Hepatocyte (in vitro differentiated cells): ENCODE measurements at regions not wholly inside any gene's neighbourhood (a gene's known extent, or its start where the extent isn't known, plus 50 kb on each side); places are given as distances from the start of the nearest gene placed in this dataset.
"Not testable (repeated sequence)": the region's sequence is repeated elsewhere in the genome, so short reads cannot be mapped to it uniquely, and the experiment has no call there.

Experiments
- DNase-seq: peaks from one replicate; pipeline ENCODE4 v3.0.0-alpha.2; 2016; ENCODE audit warnings: low spot score
- H2AFZ ChIP-seq: fragments of 200-600 bp; sonication (generic); 2 replicates; pipeline ENCODE4 v1.6.0; 2016; ENCODE audit warnings: antibody characterized with exemption, mild to moderate bottlenecking
- H3K27ac ChIP-seq: fragments of 200-600 bp; sonication (generic); 2 replicates; pipeline ENCODE4 v1.5.1; 2016; ENCODE audit warnings: mild to moderate bottlenecking
- H3K27me3 ChIP-seq: fragments of 200-600 bp; sonication (generic); 2 replicates; pipeline ENCODE4 v1.6.1; 2016
- H3K36me3 ChIP-seq: fragments of 200-600 bp; sonication (generic); replicated peaks from 2 replicates; pipeline ENCODE4 v1.5.1; 2016; ENCODE audit warnings: low read depth; ENCODE audit not compliant: insufficient read depth
- H3K4me1 ChIP-seq: fragments of 200-600 bp; sonication (generic); 2 replicates; pipeline ENCODE4 v1.5.1; 2016; ENCODE audit warnings: mild to moderate bottlenecking, moderate library complexity; ENCODE audit not compliant: insufficient read depth
- H3K4me2 ChIP-seq: fragments of 200-600 bp; sonication (generic); 2 replicates; pipeline ENCODE4 v1.6.0; 2016
- H3K4me3 ChIP-seq: fragments of 200-600 bp; sonication (generic); 2 replicates; pipeline ENCODE4 v1.5.1; 2016; ENCODE audit warnings: mild to moderate bottlenecking
- H3K79me2 ChIP-seq: fragments of 200-600 bp; sonication (generic); 2 replicates; pipeline ENCODE4 v1.6.0; 2017; ENCODE audit warnings: mild to moderate bottlenecking
- H3K9me2 ChIP-seq: fragments of 200-600 bp; sonication (generic); replicated peaks from 2 replicates; pipeline ENCODE4 v1.6.0; 2017; ENCODE audit warnings: mild to moderate bottlenecking; ENCODE audit not compliant: insufficient read depth
- H3K9me3 ChIP-seq: fragments of 200-600 bp; sonication (generic); 2 replicates; pipeline ENCODE4 v1.5.1; 2016; ENCODE audit warnings: low read depth, mild to moderate bottlenecking
- H4K20me1 ChIP-seq: fragments of 200-600 bp; sonication (generic); 2 replicates; pipeline ENCODE4 v1.6.0; 2016; ENCODE audit warnings: mild to moderate bottlenecking; ENCODE audit not compliant: insufficient read depth, poor library complexity, severe bottlenecking
- EZH2 ChIP-seq: fragments of 200-600 bp; sonication (generic); IDR thresholded peaks from 2 replicates; pipeline ENCODE4 v1.6.1; 2016; ENCODE audit warnings: antibody characterized with exemption, mild to moderate bottlenecking, borderline replicate concordance
- EZH2phosphoT487 ChIP-seq: fragments of 200-600 bp; sonication (generic); IDR thresholded peaks from one replicate; pipeline ENCODE4 v1.6.1; 2018; ENCODE audit warnings: antibody characterized with exemption, mild to moderate bottlenecking, low read depth, moderate library complexity; ENCODE audit not compliant: unreplicated experiment, severe bottlenecking
- WGBS: methylation state at CpG from one replicate; pipeline ENCODE4 v1.1.6; 2016; ENCODE audit warnings: low lambda C conversion rate; ENCODE audit errors: missing lambda C conversion rate; 5-methylcytosine and 5-hydroxymethylcytosine counted together
- TF ChIP-seq, protein P1 (sequence below): fragments of 200-600 bp; sonication (generic); IDR thresholded peaks from 2 replicates; pipeline ENCODE4 v1.5.1; 2016; ENCODE audit warnings: antibody characterized with exemption, mild to moderate bottlenecking; ENCODE audit not compliant: poor library complexity

DNA sequence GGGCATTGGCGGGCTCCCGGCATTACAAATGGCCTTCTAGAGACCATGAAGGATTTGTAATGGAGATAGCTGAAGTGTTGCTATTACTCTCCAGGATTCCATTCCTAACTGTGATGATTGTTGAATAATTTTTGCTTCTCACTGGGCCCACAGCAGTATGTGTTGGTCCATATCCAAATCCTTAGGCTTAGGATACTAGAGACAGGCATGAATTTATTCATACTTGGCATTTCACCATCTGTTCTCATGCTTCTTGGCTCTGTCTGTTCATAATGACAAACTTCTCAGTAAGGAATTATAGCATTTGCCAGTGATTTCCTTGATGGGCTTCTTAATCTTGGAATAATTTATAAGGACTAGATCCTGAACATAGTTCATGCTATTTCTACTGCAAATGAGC, 832.9 kb downstream of the C12orf50 start:
- no peaks in the 10 kb centered on the region for H3K36me3 ChIP-seq
- WGBS, result 93% methylated on average over 2 of the region's 2 CpGs
- H2AFZ ChIP-seq, result no peak overlapping the region
- TF ChIP-seq EZH2 (no peak), EZH2phosphoT487 (no peak)
- TF ChIP-seq, protein P1, sequence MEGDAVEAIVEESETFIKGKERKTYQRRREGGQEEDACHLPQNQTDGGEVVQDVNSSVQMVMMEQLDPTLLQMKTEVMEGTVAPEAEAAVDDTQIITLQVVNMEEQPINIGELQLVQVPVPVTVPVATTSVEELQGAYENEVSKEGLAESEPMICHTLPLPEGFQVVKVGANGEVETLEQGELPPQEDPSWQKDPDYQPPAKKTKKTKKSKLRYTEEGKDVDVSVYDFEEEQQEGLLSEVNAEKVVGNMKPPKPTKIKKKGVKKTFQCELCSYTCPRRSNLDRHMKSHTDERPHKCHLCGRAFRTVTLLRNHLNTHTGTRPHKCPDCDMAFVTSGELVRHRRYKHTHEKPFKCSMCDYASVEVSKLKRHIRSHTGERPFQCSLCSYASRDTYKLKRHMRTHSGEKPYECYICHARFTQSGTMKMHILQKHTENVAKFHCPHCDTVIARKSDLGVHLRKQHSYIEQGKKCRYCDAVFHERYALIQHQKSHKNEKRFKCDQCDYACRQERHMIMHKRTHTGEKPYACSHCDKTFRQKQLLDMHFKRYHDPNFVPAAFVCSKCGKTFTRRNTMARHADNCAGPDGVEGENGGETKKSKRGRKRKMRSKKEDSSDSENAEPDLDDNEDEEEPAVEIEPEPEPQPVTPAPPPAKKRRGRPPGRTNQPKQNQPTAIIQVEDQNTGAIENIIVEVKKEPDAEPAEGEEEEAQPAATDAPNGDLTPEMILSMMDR, result no peak
- H3K4me1 ChIP-seq, result no peaks in the 10 kb centered on the region
- H3K4me3 ChIP-seq, result no peak overlapping the region
- H4K20me1 ChIP-seq, result no peaks in the 10 kb centered on the region
- H3K9me2 ChIP-seq, result no peaks in the 10 kb centered on the region
- H3K9me3 ChIP-seq, result no peaks in the 10 kb centered on the region
- no peak for DNase-seq
- no peak overlapping the region for H3K27ac ChIP-seq
- no peaks in the 10 kb centered on the region for H3K27me3 ChIP-seq
- H3K79me2 ChIP-seq, result no peaks in the 10 kb centered on the region
- H3K4me2 ChIP-seq, result no peak overlapping the region

DNA sequence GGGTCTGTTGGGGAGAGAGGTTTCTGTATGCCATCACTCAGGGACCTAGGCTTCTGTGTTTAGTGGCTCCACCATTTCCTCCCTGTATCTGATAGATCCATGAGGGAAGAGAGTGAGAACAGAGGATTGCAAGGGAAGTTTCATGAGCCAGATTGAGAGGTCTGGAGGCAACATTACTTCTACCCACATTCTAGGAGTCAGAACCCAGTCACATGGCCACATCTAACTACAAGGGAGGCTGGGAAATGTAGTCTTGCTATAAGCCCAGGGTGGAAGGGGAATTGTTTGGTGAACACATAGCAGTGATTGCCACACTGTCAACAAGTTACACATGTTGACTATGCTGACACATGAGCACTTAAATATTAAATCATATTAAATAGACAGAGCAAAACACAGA, 834.8 kb downstream of the C12orf50 start:
- not testable (repeated sequence) for H3K27me3 ChIP-seq, H3K9me2 ChIP-seq, H3K79me2 ChIP-seq, H3K4me2 ChIP-seq, H3K4me3 ChIP-seq, H3K27ac ChIP-seq, H2AFZ ChIP-seq, H4K20me1 ChIP-seq, DNase-seq, H3K9me3 ChIP-seq, H3K4me1 ChIP-seq, H3K36me3 ChIP-seq

DNA sequence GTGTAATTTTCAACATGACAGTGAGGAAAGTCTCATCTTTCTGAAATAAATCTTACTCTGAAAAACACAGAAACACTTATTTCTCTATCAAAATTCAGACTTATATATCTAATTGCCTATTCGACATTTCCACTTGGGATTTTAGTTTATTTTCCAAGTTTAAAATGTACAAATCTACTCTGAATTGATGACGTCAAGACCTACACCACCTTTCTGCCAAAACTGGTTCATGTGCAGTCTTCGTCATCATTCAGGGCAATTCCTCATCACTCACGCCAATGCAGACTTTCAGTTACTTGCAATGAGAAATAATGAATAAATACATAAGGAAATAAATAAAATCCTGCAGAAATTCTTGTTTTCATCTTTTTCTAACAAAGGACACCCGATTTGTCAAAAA, 843.8 kb downstream of the C12orf50 start:
- DNase-seq, result no peak
- no peak overlapping the region for H3K4me3 ChIP-seq
- H3K36me3 ChIP-seq, result no peaks in the 10 kb centered on the region
- no peak overlapping the region for H3K4me2 ChIP-seq
- no peaks in the 10 kb centered on the region for H3K4me1 ChIP-seq
- WGBS, result 87% methylated on average over 5 of the region's 5 CpGs
- H2AFZ ChIP-seq, result no peak overlapping the region
- no peaks in the 10 kb centered on the region for H3K79me2 ChIP-seq
- no peaks in the 10 kb centered on the region for H4K20me1 ChIP-seq
- no peaks in the 10 kb centered on the region for H3K9me2 ChIP-seq
- no peaks in the 10 kb centered on the region for H3K27me3 ChIP-seq
- no peak overlapping the region for H3K27ac ChIP-seq
- no peaks in the 10 kb centered on the region for H3K9me3 ChIP-seq
- TF ChIP-seq EZH2 (no peak), EZH2phosphoT487 (no peak)
- TF ChIP-seq, protein P1, result no peak

DNA sequence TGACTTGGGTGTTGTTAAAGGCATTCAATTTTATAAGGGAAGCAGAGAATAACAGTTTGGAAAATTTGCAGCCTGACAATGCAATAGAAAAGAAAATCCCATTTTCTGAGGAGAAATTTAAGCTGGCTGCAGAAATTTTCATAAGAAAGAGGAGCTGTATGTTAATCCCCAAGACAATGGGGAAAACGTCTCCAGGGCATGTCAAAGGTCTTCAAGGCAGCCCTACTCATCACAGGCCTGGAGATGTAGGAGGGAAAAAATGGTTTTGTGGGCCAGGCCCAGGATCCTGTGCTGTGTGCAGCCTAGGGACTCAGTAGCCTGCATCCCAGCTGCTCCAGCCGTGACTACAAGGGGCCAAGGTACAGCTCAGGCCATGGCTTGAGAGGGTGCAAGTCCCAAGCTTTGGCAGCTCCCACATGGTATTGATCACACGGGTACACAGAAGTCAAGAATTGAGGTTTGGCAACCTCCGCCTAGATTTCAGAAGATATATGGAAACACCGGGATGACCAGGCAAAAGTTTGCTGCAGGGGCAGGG, 846.4 kb downstream of the C12orf50 start:
- no peaks in the 10 kb centered on the region for H3K79me2 ChIP-seq
- H4K20me1 ChIP-seq, result no peaks in the 10 kb centered on the region
- TF ChIP-seq, protein P1, result no peak
- TF ChIP-seq EZH2phosphoT487 (no peak), EZH2 (no peak)
- no peak overlapping the region for H3K27ac ChIP-seq
- no peaks in the 10 kb centered on the region for H3K9me3 ChIP-seq
- no peak for DNase-seq
- no peak overlapping the region for H3K4me2 ChIP-seq
- no peaks in the 10 kb centered on the region for H3K9me2 ChIP-seq
- no peaks in the 10 kb centered on the region for H3K4me1 ChIP-seq
- no peak overlapping the region for H2AFZ ChIP-seq
- WGBS, result 82% methylated on average over 5 of the region's 5 CpGs
- no peak overlapping the region for H3K4me3 ChIP-seq
- H3K27me3 ChIP-seq, result no peaks in the 10 kb centered on the region
- H3K36me3 ChIP-seq, result no peaks in the 10 kb centered on the region
